ENCODE measurements at regions not wholly inside any gene's neighbourhood (a gene's known extent, or its start where the extent isn't known, plus 50 kb on each side); places are given as distances from the start of the nearest gene placed in this dataset.

DNA sequence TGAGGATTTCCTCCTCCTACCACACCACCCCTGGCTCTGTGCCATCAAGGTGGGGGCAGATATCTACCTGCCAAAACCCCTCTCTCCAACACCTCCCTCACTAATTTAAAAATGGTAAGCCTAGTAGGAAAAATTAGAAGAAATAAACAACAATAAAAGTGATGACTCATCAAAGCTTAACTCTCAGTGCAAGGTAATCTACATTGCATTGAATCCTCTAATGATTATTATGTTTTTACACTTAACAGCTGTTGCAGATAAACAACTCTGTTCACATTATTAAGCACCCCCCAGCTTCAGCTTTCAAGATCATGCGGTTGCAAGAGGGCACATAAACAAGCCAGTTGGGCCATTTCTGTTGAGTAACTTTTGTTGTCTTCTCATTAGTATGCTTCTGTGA, 396.1 kb upstream of the ATP11B start:
- Histone ChIP-seq H3K4me3 (ENCODE audit: low read length in 3 of 3) (no peak overlapping the region), H3K36me3 (ENCODE audit: control insufficient read depth in 2 of 3, insufficient read depth in 3 of 3, low read length in 3 of 3) (no peaks in the 10 kb centered on the region), H3K27me3 (ENCODE audit: control insufficient read depth, insufficient read depth, low read length) (no peaks in the 10 kb centered on the region), H3K27ac (ENCODE audit: low read depth in 2 of 2, low read length in 2 of 2) (no peak overlapping the region), H3K9ac (ENCODE audit: low read length in 3 of 3) (no peak overlapping the region), H3K4me1 (ENCODE audit: control insufficient read depth in 2 of 3, insufficient read depth in 2 of 3, low read depth in 1 of 3, low read length in 3 of 3) (no peaks in the 10 kb centered on the region), H3K9me3 (ENCODE audit: control insufficient read depth in 2 of 3, insufficient read depth in 1 of 3, low read length in 3 of 3) (no peaks in the 10 kb centered on the region)
- TF ChIP-seq, protein P1, sequence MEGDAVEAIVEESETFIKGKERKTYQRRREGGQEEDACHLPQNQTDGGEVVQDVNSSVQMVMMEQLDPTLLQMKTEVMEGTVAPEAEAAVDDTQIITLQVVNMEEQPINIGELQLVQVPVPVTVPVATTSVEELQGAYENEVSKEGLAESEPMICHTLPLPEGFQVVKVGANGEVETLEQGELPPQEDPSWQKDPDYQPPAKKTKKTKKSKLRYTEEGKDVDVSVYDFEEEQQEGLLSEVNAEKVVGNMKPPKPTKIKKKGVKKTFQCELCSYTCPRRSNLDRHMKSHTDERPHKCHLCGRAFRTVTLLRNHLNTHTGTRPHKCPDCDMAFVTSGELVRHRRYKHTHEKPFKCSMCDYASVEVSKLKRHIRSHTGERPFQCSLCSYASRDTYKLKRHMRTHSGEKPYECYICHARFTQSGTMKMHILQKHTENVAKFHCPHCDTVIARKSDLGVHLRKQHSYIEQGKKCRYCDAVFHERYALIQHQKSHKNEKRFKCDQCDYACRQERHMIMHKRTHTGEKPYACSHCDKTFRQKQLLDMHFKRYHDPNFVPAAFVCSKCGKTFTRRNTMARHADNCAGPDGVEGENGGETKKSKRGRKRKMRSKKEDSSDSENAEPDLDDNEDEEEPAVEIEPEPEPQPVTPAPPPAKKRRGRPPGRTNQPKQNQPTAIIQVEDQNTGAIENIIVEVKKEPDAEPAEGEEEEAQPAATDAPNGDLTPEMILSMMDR (IDR thresholded peaks at IDR 0.05; ENCODE audit: borderline replicate concordance, extremely low read depth, insufficient read depth) = no peak
- intact Hi-C loops (cut with DNase I) = no loop called here
- FAIRE-seq = no peak
- no peak for DNase-seq

DNA sequence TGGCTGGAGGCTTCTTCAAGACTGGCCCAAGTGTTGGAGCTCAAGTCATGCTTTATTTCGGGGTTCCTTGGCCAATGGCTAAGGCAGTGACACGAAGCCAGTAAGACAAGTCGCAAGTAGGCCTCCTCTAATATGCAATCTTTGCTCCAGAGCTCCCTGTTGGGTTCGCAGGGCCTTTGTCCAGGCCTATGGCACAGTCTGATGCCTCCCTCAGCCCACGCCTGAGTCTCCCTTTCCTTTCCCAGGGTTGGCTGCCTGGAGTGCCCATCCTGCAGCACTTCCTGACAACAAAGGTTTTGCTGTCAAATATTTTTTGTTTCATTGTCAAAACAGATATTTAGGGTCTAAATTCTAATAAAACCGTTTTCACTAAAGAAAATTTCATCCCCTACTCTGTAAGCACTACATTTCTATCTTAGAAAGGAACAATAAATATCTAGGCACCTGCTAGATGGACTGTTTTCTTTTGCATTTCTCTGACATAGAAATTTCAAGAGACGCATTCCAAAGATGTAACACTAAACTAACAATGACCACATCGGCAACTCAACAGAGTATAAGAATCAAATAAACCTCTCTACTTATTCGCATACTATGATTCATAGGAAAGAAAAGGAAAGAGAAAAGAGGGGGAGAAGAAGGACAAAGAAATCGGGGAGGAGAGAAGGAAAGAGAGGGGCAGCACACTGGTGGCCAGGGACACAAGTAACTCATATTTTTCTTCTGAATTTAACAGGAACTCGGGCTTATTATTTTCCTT, 393.1 kb upstream of the ATP11B start:
- Histone ChIP-seq H3K36me3 (ENCODE audit: control insufficient read depth in 2 of 3, insufficient read depth in 3 of 3, low read length in 3 of 3) (no peaks in the 10 kb centered on the region), H3K9ac (ENCODE audit: low read length in 3 of 3) (no peak overlapping the region), H3K27ac (ENCODE audit: low read depth in 2 of 2, low read length in 2 of 2) (no peak overlapping the region), H3K9me3 (ENCODE audit: control insufficient read depth in 2 of 3, insufficient read depth in 1 of 3, low read length in 3 of 3) (no peaks in the 10 kb centered on the region), H3K4me3 (ENCODE audit: low read length in 3 of 3) (no peak overlapping the region), H3K4me1 (ENCODE audit: control insufficient read depth in 2 of 3, insufficient read depth in 2 of 3, low read depth in 1 of 3, low read length in 3 of 3) (no peaks in the 10 kb centered on the region), H3K27me3 (ENCODE audit: control insufficient read depth, insufficient read depth, low read length) (no peaks in the 10 kb centered on the region)
- TF ChIP-seq, protein P1 (IDR thresholded peaks at IDR 0.05; ENCODE audit: borderline replicate concordance, extremely low read depth, insufficient read depth) = no peak
- intact Hi-C loops (cut with DNase I) = no loop called here
- DNase-seq = no peak
- FAIRE-seq = no peak

DNA sequence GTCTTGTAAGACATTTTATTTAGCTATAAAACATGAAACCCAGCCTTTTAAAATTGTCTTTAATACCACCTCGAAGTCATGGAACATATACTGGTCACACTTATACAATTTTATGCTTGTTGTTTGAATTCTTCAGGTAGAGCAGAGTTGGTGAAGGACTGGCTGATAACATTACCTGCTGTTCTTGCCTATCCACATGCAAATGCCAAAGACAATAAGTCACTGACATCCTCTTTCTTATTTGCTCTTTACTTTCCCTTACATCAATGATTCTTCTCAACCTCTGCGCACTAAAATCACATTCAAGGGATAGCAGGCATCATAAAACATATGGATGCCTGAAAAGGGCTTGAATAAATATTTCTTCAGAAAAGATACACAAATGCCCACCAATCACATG, 392.5 kb upstream of the ATP11B start:
- no peaks in the 10 kb centered on the region for H3K27me3 ChIP-seq (ENCODE audit: control insufficient read depth, insufficient read depth, low read length)
- DNase-seq (no peak), FAIRE-seq (no peak)
- no peak overlapping the region for H3K27ac ChIP-seq (ENCODE audit: low read depth in 2 of 2, low read length in 2 of 2)
- intact Hi-C loops (cut with DNase I) = no loop called here
- H3K9me3 ChIP-seq (ENCODE audit: control insufficient read depth in 2 of 3, insufficient read depth in 1 of 3, low read length in 3 of 3) = no peaks in the 10 kb centered on the region
- H3K4me1 ChIP-seq (ENCODE audit: control insufficient read depth in 2 of 3, insufficient read depth in 2 of 3, low read depth in 1 of 3, low read length in 3 of 3) = no peaks in the 10 kb centered on the region
- TF ChIP-seq, protein P1 (IDR thresholded peaks at IDR 0.05; ENCODE audit: borderline replicate concordance, extremely low read depth, insufficient read depth) = no peak
- H3K36me3 ChIP-seq (ENCODE audit: control insufficient read depth in 2 of 3, insufficient read depth in 3 of 3, low read length in 3 of 3) = no peaks in the 10 kb centered on the region
- no peak overlapping the region for H3K4me3 ChIP-seq (ENCODE audit: low read length in 3 of 3)
- no peak overlapping the region for H3K9ac ChIP-seq (ENCODE audit: low read length in 3 of 3)

DNA sequence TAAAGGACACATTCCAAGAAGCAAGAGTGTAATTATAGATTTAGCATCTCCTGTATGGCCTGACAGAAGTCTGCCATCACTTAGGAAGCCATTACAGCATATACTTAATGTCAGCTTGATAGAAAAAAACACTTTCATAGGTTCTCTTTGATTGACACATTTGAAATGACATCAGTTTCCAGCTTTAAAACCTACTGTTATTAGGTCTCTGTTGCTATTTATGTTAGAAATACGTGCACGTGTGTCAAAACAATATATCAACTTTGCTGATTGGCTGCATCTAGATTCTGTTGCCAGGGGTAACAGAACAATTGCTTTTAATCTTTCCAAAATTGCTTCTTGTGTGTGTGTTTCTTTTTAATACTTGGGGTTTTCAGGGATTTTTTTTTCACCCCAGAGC, 389.3 kb upstream of the ATP11B start:
- no peak overlapping the region for H3K27ac ChIP-seq (ENCODE audit: low read depth in 2 of 2, low read length in 2 of 2)
- DNase-seq = no peak
- no peak for FAIRE-seq
- no peaks in the 10 kb centered on the region for H3K4me1 ChIP-seq (ENCODE audit: control insufficient read depth in 2 of 3, insufficient read depth in 2 of 3, low read depth in 1 of 3, low read length in 3 of 3)
- H3K9me3 ChIP-seq (ENCODE audit: control insufficient read depth in 2 of 3, insufficient read depth in 1 of 3, low read length in 3 of 3) = no peaks in the 10 kb centered on the region
- no peak overlapping the region for H3K9ac ChIP-seq (ENCODE audit: low read length in 3 of 3)
- H3K4me3 ChIP-seq (ENCODE audit: low read length in 3 of 3) = no peak overlapping the region
- H3K27me3 ChIP-seq (ENCODE audit: control insufficient read depth, insufficient read depth, low read length) = no peaks in the 10 kb centered on the region
- intact Hi-C loops (cut with DNase I) = no loop called here
- no peaks in the 10 kb centered on the region for H3K36me3 ChIP-seq (ENCODE audit: control insufficient read depth in 2 of 3, insufficient read depth in 3 of 3, low read length in 3 of 3)
- TF ChIP-seq, protein P1 (IDR thresholded peaks at IDR 0.05; ENCODE audit: borderline replicate concordance, extremely low read depth, insufficient read depth) = no peak

All from kidney (tissue), 13 donors.